HG03378 (cell line): ENCODE measurements at regions not wholly inside any gene's neighbourhood (a gene's known extent, or its start where the extent isn't known, plus 50 kb on each side); places are given as distances from the start of the nearest gene placed in this dataset.
"Not testable (repeated sequence)": the region's sequence is repeated elsewhere in the genome, so short reads cannot be mapped to it uniquely, and the experiment has no call there.

Experiments
- ATAC-seq: cut with Tn5 transposase; IDR thresholded peaks from one replicate; pipeline ENCODE4 v1.9.1; 2021; ENCODE audit warnings: mild to moderate bottlenecking, moderate library complexity; ENCODE audit not compliant: unreplicated experiment

GRCh38 chr6:149233056-149233715 is 84.3 kb upstream of the TAB2 start:
- no peak for ATAC-seq

- no peak for ATAC-seq
Measured at GRCh38 chr6:149234051-149234962, 83.2 kb upstream of the TAB2 start.

GRCh38 chr6:149235130-149235561 is 82.4 kb upstream of the TAB2 start:
- ATAC-seq, result peak; percentile 80

GRCh38 chr6:149236589-149236988 is 80.9 kb upstream of the TAB2 start:
- no peak for ATAC-seq

GRCh38 chr6:149237464-149237863 is 80.0 kb upstream of the TAB2 start:
- ATAC-seq, result no peak

- ATAC-seq, result no peak
Measured at GRCh38 chr6:149239573-149240209, 77.8 kb upstream of the TAB2 start.

- no peak for ATAC-seq
Measured at GRCh38 chr6:149242883-149243282, 74.6 kb upstream of the TAB2 start.

GRCh38 chr6:149244105-149244504 is 73.4 kb upstream of the TAB2 start:
- no peak for ATAC-seq

- ATAC-seq, result peak; percentile 92
Measured at GRCh38 chr6:149246691-149247384, 70.7 kb upstream of the TAB2 start.

GRCh38 chr6:149247385-149247763 is 70.1 kb upstream of the TAB2 start:
- no peak for ATAC-seq

- not testable (repeated sequence) for ATAC-seq
Measured at GRCh38 chr6:149248263-149248662, 69.2 kb upstream of the TAB2 start.

GRCh38 chr6:149248693-149249369 is 68.7 kb upstream of the TAB2 start:
- ATAC-seq, result no peak

- ATAC-seq, result no peak
Measured at GRCh38 chr6:149249370-149250357, 67.8 kb upstream of the TAB2 start.

GRCh38 chr6:149250951-149251350 is 66.6 kb upstream of the TAB2 start:
- ATAC-seq, result no peak

GRCh38 chr6:149252622-149253021 is 64.9 kb upstream of the TAB2 start:
- no peak for ATAC-seq

- ATAC-seq, result no peak
Measured at GRCh38 chr6:149254253-149254652, 63.3 kb upstream of the TAB2 start.

GRCh38 chr6:149259753-149260152 is 57.8 kb upstream of the TAB2 start:
- no peak for ATAC-seq

GRCh38 chr6:149260214-149260874 is 57.2 kb upstream of the TAB2 start:
- ATAC-seq, result no peak
